NT2/D1 (cell line): ENCODE measurements at regions not wholly inside any gene's neighbourhood (a gene's known extent, or its start where the extent isn't known, plus 50 kb on each side); places are given as distances from the start of the nearest gene placed in this dataset.

Experiments
- YY1 ChIP-seq: IDR thresholded peaks from 2 replicates; pipeline ENCODE4 v1.6.1; 2011; ENCODE audit not compliant: insufficient read length, insufficient read depth
- ZNF274 ChIP-seq: IDR thresholded peaks from 2 replicates; pipeline ENCODE4 v1.6.1; 2011; ENCODE audit warnings: mild to moderate bottlenecking, low read depth, low read length

GRCh38 chr2:66846887-66847286 lies 412.0 kb downstream of the MEIS1 start:
- TF ChIP-seq ZNF274, result no peak
- no peak for TF ChIP-seq YY1
